OCI-LY7 (cell line): ENCODE measurements at regions not wholly inside any gene's neighbourhood (a gene's known extent, or its start where the extent isn't known, plus 50 kb on each side); places are given as distances from the start of the nearest gene placed in this dataset.

Experiments
- BruUV-seq: library from RNA; stranded (reverse); fragments of 400-500 nt; replicated peaks from 2 replicates; lab custom pipeline; 2021; lab: Mats Ljungman, UMichigan
- CTCF ChIA-PET: fragments of 300-600 bp; sonication (Branson Sonifier 250); formaldehyde crosslinking; loops from one replicate; lab custom pipeline; 2022; ENCODE audit warnings: antibody characterized with exemption; ENCODE audit not compliant: unreplicated experiment; lab: Charles Lee
- POLR2A ChIA-PET: fragments of 300-600 bp; sonication (Branson Sonifier 250); formaldehyde crosslinking; loops from one replicate; lab custom pipeline; 2022; ENCODE audit warnings: antibody characterized with exemption; lab: Charles Lee
- DNase-seq: peaks from one replicate; pipeline ENCODE4 v3.0.0-alpha.2; 2015; ENCODE audit warnings: low spot score
- H2AFZ ChIP-seq: fragments of 200-600 bp; sonication (generic), shearing (Covaris generic); 2 replicates; pipeline ENCODE4 v1.6.1; 2014; ENCODE audit warnings: mild to moderate bottlenecking, antibody characterized with exemption, low read length, moderate library complexity
- H3K27ac ChIP-seq: fragments of 200-600 bp; sonication (generic); 2 replicates; pipeline ENCODE4 v1.5.1; 2014; ENCODE audit warnings: mixed run types, low read depth, mild to moderate bottlenecking, moderate library complexity, low read length, inconsistent platforms; ENCODE audit not compliant: poor library complexity, severe bottlenecking
- H3K36me3 ChIP-seq: fragments of 200-600 bp; sonication (generic); 2 replicates; pipeline ENCODE4 v1.6.1; 2014; ENCODE audit warnings: mild to moderate bottlenecking, antibody characterized with exemption, low read length, moderate library complexity, mixed read lengths; ENCODE audit not compliant: insufficient read depth
- H3K4me1 ChIP-seq: fragments of 200-600 bp; sonication (generic); 2 replicates; pipeline ENCODE4 v1.5.1; 2014; ENCODE audit warnings: mild to moderate bottlenecking, low read length; ENCODE audit not compliant: insufficient read depth, poor library complexity, severe bottlenecking
- H3K4me2 ChIP-seq: fragments of 200-600 bp; sonication (generic); 2 replicates; pipeline ENCODE4 v1.6.1; 2014; ENCODE audit warnings: mild to moderate bottlenecking, low read length
- H3K4me3 ChIP-seq: fragments of 200-600 bp; sonication (generic); 2 replicates; pipeline ENCODE4 v1.5.1; 2014; ENCODE audit warnings: mild to moderate bottlenecking, low read depth, low read length; ENCODE audit not compliant: poor library complexity, severe bottlenecking
- H3K79me2 ChIP-seq: fragments of 200-600 bp; sonication (generic); 2 replicates; pipeline ENCODE4 v1.6.1; 2016; ENCODE audit warnings: low read depth, mild to moderate bottlenecking, low read length, moderate library complexity, mixed read lengths; ENCODE audit not compliant: insufficient read depth
- H3K9me2 ChIP-seq: fragments of 200-600 bp; sonication (generic); 2 replicates; pipeline ENCODE4 v1.6.1; 2016; ENCODE audit warnings: mild to moderate bottlenecking, low read length, mixed read lengths; ENCODE audit not compliant: insufficient read depth
- H3K9me3 ChIP-seq: fragments of 200-600 bp; sonication (generic); 2 replicates; pipeline ENCODE4 v1.6.1; 2014; ENCODE audit warnings: mild to moderate bottlenecking, mixed run types, low read length, mixed read lengths
- H4K20me1 ChIP-seq: fragments of 200-600 bp; sonication (generic); 2 replicates; pipeline ENCODE4 v1.6.1; 2014; ENCODE audit warnings: mild to moderate bottlenecking, antibody characterized with exemption, low read length, moderate library complexity, mixed read lengths; ENCODE audit not compliant: insufficient read depth
- CTCF ChIP-seq: fragments of 200-600 bp; sonication (generic); conservative IDR thresholded peaks from 2 replicates; pipeline ENCODE4 v1.5.1; 2014; ENCODE audit warnings: mild to moderate bottlenecking, antibody characterized with exemption, low read length, moderate library complexity, mixed read lengths
- EZH2phosphoT487 ChIP-seq: fragments of 200-600 bp; sonication (generic); IDR thresholded peaks from 2 replicates; pipeline ENCODE4 v1.6.1; 2018; ENCODE audit warnings: low read depth, borderline replicate concordance, mild to moderate bottlenecking, mixed run types, antibody characterized with exemption, low read length, moderate library complexity, mixed read lengths
- intact Hi-C: fragments of 100-400 bp; cut with micrococcal nuclease; formaldehyde crosslinking; loops from one replicate; pipeline ENCODE4 v1.10.0; 2022; ENCODE audit not compliant: unreplicated experiment

GRCh38 chr7:91651986-91652385, 228.5 kb downstream of the MTERF1 start:
- H3K9me3 ChIP-seq: no peaks in the 10 kb centered on the region
- H3K4me3 ChIP-seq: no peak overlapping the region
- H3K36me3 ChIP-seq: no peaks in the 10 kb centered on the region
- H4K20me1 ChIP-seq: no peaks in the 10 kb centered on the region
- H3K4me1 ChIP-seq: no peaks in the 10 kb centered on the region
- no TSS peak for BruUV-seq
- no peak for DNase-seq
- CTCF ChIA-PET: no interaction called here
- H3K4me2 ChIP-seq: no peak overlapping the region
- H2AFZ ChIP-seq: no peak overlapping the region
- TF ChIP-seq CTCF: no peak
- TF ChIP-seq EZH2phosphoT487: no peak
- no peaks in the 10 kb centered on the region for H3K9me2 ChIP-seq
- no peak overlapping the region for H3K27ac ChIP-seq
- POLR2A ChIA-PET: no interaction called here
- no peaks in the 10 kb centered on the region for H3K79me2 ChIP-seq
- intact Hi-C loops: no loop called here

- intact Hi-C loops: no loop called here
- no peaks in the 10 kb centered on the region for H3K9me2 ChIP-seq
- no peaks in the 10 kb centered on the region for H3K79me2 ChIP-seq
- no TSS peak for BruUV-seq
- TF ChIP-seq CTCF: no peak
- no peak for TF ChIP-seq EZH2phosphoT487
- ChIA-PET POLR2A (interaction anchor here (0.6 kb wide), 1 partner anchor 281 kb away, joined by 3 read pairs; no protein-coding TSS in a partner anchor), CTCF (no interaction called here)
- H3K4me2 ChIP-seq: no peak overlapping the region
- H4K20me1 ChIP-seq: no peaks in the 10 kb centered on the region
- DNase-seq: no peak
- H3K4me1 ChIP-seq: no peaks in the 10 kb centered on the region
- H3K27ac ChIP-seq: no peak overlapping the region
- no peak overlapping the region for H3K4me3 ChIP-seq
- no peaks in the 10 kb centered on the region for H3K9me3 ChIP-seq
- no peak overlapping the region for H2AFZ ChIP-seq
- no peaks in the 10 kb centered on the region for H3K36me3 ChIP-seq
These were observed 227.2 kb downstream of the MTERF1 start for GRCh38 chr7:91653286-91653685.

GRCh38 chr7:91655656-91656055, 224.8 kb downstream of the MTERF1 start:
- no peaks in the 10 kb centered on the region for H3K9me2 ChIP-seq
- H3K79me2 ChIP-seq: no peaks in the 10 kb centered on the region
- no peak overlapping the region for H3K27ac ChIP-seq
- H3K4me2 ChIP-seq: no peak overlapping the region
- CTCF ChIA-PET: no interaction called here
- TF ChIP-seq EZH2phosphoT487 (no peak), CTCF (no peak)
- H3K4me3 ChIP-seq: no peak overlapping the region
- no peaks in the 10 kb centered on the region for H3K36me3 ChIP-seq
- no peak overlapping the region for H2AFZ ChIP-seq
- intact Hi-C loops: no loop called here
- BruUV-seq: no TSS peak
- no peaks in the 10 kb centered on the region for H3K9me3 ChIP-seq
- POLR2A ChIA-PET: interaction anchor here (0.6 to 1.0 kb wide), 2 partner anchors 9 to 795 kb away, joined by 3 read pairs; no protein-coding TSS in a partner anchor
- H4K20me1 ChIP-seq: no peaks in the 10 kb centered on the region
- no peaks in the 10 kb centered on the region for H3K4me1 ChIP-seq
- DNase-seq: no peak
